OCI-LY3 (cell line): ENCODE measurements at regions not wholly inside any gene's neighbourhood (a gene's known extent, or its start where the extent isn't known, plus 50 kb on each side); places are given as distances from the start of the nearest gene placed in this dataset.
A peak's percentile ranks its signal among the peaks of the same experiment; 100 is the strongest.

Experiments used
- H2AFZ ChIP-seq: fragments of 200-600, 300-600 bp; shearing (Covaris generic); 2 replicates; pipeline ENCODE4 v1.6.0; 2014; ENCODE audit warnings: antibody characterized with exemption, low read depth, low read length
- H3K27ac ChIP-seq: fragments of 200-600, 300-600 bp; sonication (generic); 2 replicates; pipeline ENCODE4 v1.5.1; 2014; ENCODE audit warnings: mild to moderate bottlenecking, low read length, moderate library complexity, mixed read lengths
- H3K27me3 ChIP-seq: fragments of 200-600, 300-600 bp; sonication (generic); 2 replicates; pipeline ENCODE4 v1.6.1; 2014; ENCODE audit warnings: low read depth, low read length, mixed read lengths
- H3K36me3 ChIP-seq: fragments of 200-600, 300-600 bp; sonication (generic); replicated peaks from 2 replicates; pipeline ENCODE3; 2014; ENCODE audit warnings: low read depth, low read length, mixed read lengths
- H3K4me1 ChIP-seq: fragments of 300-600, 200-600 bp; sonication (generic); 2 replicates; pipeline ENCODE4 v1.6.1; 2014; ENCODE audit warnings: low read length, mixed read lengths
- H3K4me2 ChIP-seq: fragments of 200-600, 300-600 bp; sonication (generic); 2 replicates; pipeline ENCODE4 v1.6.1; 2014; ENCODE audit warnings: low read length, mixed read lengths
- H3K4me3 ChIP-seq: fragments of 300-600, 200-600 bp; sonication (generic); 2 replicates; pipeline ENCODE4 v1.5.1; 2014; ENCODE audit warnings: antibody characterized with exemption, mild to moderate bottlenecking, low read length, moderate library complexity
- H3K79me2 ChIP-seq: fragments of 300-600, 200-600 bp; shearing (Covaris generic); 2 replicates; pipeline ENCODE4 v1.6.1; 2014; ENCODE audit warnings: mild to moderate bottlenecking, low read length, mixed read lengths
- H3K9ac ChIP-seq: fragments of 300-600, 200-600 bp; shearing (Covaris generic); 2 replicates; pipeline ENCODE4 v1.6.0; 2014; ENCODE audit warnings: mild to moderate bottlenecking, low read length, moderate library complexity
- H3K9me3 ChIP-seq: fragments of 200-600, 300-600 bp; shearing (Covaris generic); 2 replicates; pipeline ENCODE4 v1.6.1; 2014; ENCODE audit warnings: low read length, mixed read lengths; ENCODE audit not compliant: insufficient read depth
- H4K20me1 ChIP-seq: fragments of 200-600, 300-600 bp; sonication (generic); 2 replicates; pipeline ENCODE4 v1.6.1; 2016; ENCODE audit warnings: low read length, mixed read lengths; ENCODE audit not compliant: insufficient read depth
- EZH2phosphoT487 ChIP-seq: fragments of 200-600 bp; shearing (Covaris generic); IDR thresholded peaks from 2 replicates; pipeline ENCODE4 v1.6.1; 2018; ENCODE audit warnings: antibody characterized with exemption, mixed run types, low read depth
- TF ChIP-seq, protein P1 (sequence below): fragments of 200-600, 300-600 bp; sonication (generic); IDR thresholded peaks from 2 replicates; pipeline ENCODE4 v1.5.1; 2014; ENCODE audit warnings: antibody characterized with exemption, low read length, low read depth

DNA sequence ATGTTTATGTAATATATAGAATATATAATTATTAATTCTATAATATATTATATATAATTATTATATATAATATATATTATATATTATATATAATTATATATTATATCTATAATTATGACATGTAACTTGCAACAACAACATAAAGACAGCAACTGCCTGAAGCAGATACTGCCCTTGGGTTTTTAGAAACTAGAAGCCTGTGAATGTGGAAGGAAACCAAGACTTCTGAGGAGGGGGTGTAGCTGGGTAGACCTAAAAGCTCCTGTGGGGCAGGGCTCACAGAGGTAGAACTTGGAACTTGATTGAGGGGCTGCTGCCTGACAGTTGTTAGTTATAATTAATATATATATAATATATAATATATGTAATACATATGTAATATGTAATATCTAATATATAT is 167.2 kb upstream of the SLIT2 start:
- H3K4me2 ChIP-seq = no peak overlapping the region
- H3K36me3 ChIP-seq = no peaks in the 10 kb centered on the region

DNA sequence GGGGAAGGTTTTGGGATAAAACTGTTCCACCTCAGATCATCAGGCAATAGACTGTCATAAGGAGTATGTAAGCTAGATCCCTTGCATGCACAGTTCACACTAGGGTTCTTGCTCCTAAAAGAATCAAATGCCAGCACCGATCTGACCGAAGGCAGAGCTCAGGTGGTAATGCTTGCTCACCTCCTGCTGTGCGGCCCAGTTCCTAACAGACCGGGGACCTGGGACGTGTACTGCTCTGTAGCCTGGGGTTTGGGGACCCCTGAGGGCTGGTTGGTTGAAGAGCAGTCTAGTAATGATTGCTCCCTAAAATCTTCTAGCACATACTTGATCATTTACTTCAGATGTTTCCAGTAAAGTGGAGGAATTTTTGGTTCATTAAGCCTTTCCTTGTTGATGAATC is 173.1 kb upstream of the SLIT2 start:
- Histone ChIP-seq H3K27me3 (no peaks in the 10 kb centered on the region), H3K4me1 (no peaks in the 10 kb centered on the region), H3K79me2 (no peaks in the 10 kb centered on the region), H2AFZ (no peak overlapping the region), H3K4me3 (no peak overlapping the region), H3K36me3 (no peaks in the 10 kb centered on the region), H3K27ac (no peak overlapping the region), H4K20me1 (no peaks in the 10 kb centered on the region), H3K4me2 (no peak overlapping the region), H3K9me3 (no peaks in the 10 kb centered on the region), H3K9ac (no peak overlapping the region)
- no peak for TF ChIP-seq EZH2phosphoT487
- TF ChIP-seq, protein P1, sequence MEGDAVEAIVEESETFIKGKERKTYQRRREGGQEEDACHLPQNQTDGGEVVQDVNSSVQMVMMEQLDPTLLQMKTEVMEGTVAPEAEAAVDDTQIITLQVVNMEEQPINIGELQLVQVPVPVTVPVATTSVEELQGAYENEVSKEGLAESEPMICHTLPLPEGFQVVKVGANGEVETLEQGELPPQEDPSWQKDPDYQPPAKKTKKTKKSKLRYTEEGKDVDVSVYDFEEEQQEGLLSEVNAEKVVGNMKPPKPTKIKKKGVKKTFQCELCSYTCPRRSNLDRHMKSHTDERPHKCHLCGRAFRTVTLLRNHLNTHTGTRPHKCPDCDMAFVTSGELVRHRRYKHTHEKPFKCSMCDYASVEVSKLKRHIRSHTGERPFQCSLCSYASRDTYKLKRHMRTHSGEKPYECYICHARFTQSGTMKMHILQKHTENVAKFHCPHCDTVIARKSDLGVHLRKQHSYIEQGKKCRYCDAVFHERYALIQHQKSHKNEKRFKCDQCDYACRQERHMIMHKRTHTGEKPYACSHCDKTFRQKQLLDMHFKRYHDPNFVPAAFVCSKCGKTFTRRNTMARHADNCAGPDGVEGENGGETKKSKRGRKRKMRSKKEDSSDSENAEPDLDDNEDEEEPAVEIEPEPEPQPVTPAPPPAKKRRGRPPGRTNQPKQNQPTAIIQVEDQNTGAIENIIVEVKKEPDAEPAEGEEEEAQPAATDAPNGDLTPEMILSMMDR = no peak

More for the DNA sequence above, 167.2 kb upstream of the SLIT2 start:
- Histone ChIP-seq H3K9me3 (no peaks in the 10 kb centered on the region), H3K9ac (no peak overlapping the region), H3K4me1 (peaks cover 9% of the 10 kb centered on the region), H2AFZ (no peak overlapping the region), H3K27ac (no peak overlapping the region), H3K4me3 (no peak overlapping the region), H4K20me1 (no peaks in the 10 kb centered on the region), H3K27me3 (no peaks in the 10 kb centered on the region), H3K79me2 (no peaks in the 10 kb centered on the region)
- TF ChIP-seq, protein P1 = no peak

GRCh38 chr4:20075248-20075871 is 176.3 kb upstream of the SLIT2 start:
- H4K20me1 ChIP-seq = no peaks in the 10 kb centered on the region
- no peak overlapping the region for H2AFZ ChIP-seq
- H3K9me3 ChIP-seq = no peaks in the 10 kb centered on the region
- H3K36me3 ChIP-seq = no peaks in the 10 kb centered on the region
- H3K9ac ChIP-seq = no peak overlapping the region
- no peak overlapping the region for H3K4me3 ChIP-seq
- no peak for TF ChIP-seq EZH2phosphoT487
- TF ChIP-seq, protein P1 = peak; percentile 11; the same call in 1 of the 2 replicates
- no peak overlapping the region for H3K27ac ChIP-seq
- no peaks in the 10 kb centered on the region for H3K4me1 ChIP-seq
- no peaks in the 10 kb centered on the region for H3K79me2 ChIP-seq
- no peak overlapping the region for H3K4me2 ChIP-seq
- H3K27me3 ChIP-seq = no peaks in the 10 kb centered on the region

GRCh38 chr4:20074450-20074849 is 177.3 kb upstream of the SLIT2 start:
- Histone ChIP-seq H3K9me3 (no peaks in the 10 kb centered on the region), H3K27ac (no peak overlapping the region), H3K36me3 (no peaks in the 10 kb centered on the region), H3K9ac (no peak overlapping the region), H3K4me1 (no peaks in the 10 kb centered on the region), H3K27me3 (no peaks in the 10 kb centered on the region), H2AFZ (no peak overlapping the region), H3K4me3 (no peak overlapping the region), H3K4me2 (no peak overlapping the region), H4K20me1 (no peaks in the 10 kb centered on the region), H3K79me2 (no peaks in the 10 kb centered on the region)
- TF ChIP-seq EZH2phosphoT487 = no peak
- TF ChIP-seq, protein P1 = no peak
